HG03097 (cell line): ENCODE measurements at regions not wholly inside any gene's neighbourhood (a gene's known extent, or its start where the extent isn't known, plus 50 kb on each side); places are given as distances from the start of the nearest gene placed in this dataset.

ENCODE experiments used
- ATAC-seq: cut with Tn5 transposase; IDR thresholded peaks from one replicate; pipeline ENCODE4 v1.9.1; 2021; ENCODE audit not compliant: unreplicated experiment, low FRiP score

- no peak for ATAC-seq
Observed at GRCh38 chr20:60210779-60211617, 252.8 kb downstream of the CDH26 start.

GRCh38 chr20:60211618-60212463 lies 253.6 kb downstream of the CDH26 start:
- no peak for ATAC-seq

- ATAC-seq, result no peak
Observed at GRCh38 chr20:60212695-60213094, 254.5 kb downstream of the CDH26 start.

GRCh38 chr20:60213126-60213893 lies 255.1 kb downstream of the CDH26 start:
- ATAC-seq, result no peak

- ATAC-seq, result no peak
Observed at GRCh38 chr20:60214901-60215815, 256.9 kb downstream of the CDH26 start.

GRCh38 chr20:60215816-60216730 lies 257.9 kb downstream of the CDH26 start:
- no peak for ATAC-seq

GRCh38 chr20:60219231-60219630 lies 261.0 kb downstream of the CDH26 start:
- no peak for ATAC-seq

GRCh38 chr20:60219984-60220562 lies 261.9 kb downstream of the CDH26 start:
- no peak for ATAC-seq

GRCh38 chr20:60220706-60221105 lies 262.5 kb downstream of the CDH26 start:
- no peak for ATAC-seq

GRCh38 chr20:60221593-60221992 lies 263.4 kb downstream of the CDH26 start:
- no peak for ATAC-seq

GRCh38 chr20:60222497-60222896 lies 264.3 kb downstream of the CDH26 start:
- ATAC-seq, result no peak

GRCh38 chr20:60223174-60223573 lies 265.0 kb downstream of the CDH26 start:
- no peak for ATAC-seq

GRCh38 chr20:60224914-60225313 lies 266.7 kb downstream of the CDH26 start:
- no peak for ATAC-seq

GRCh38 chr20:60228255-60228654 lies 270.0 kb downstream of the CDH26 start:
- no peak for ATAC-seq

- no peak for ATAC-seq
Observed at GRCh38 chr20:60232380-60232779, 274.2 kb downstream of the CDH26 start.

GRCh38 chr20:60233018-60233630 lies 274.9 kb downstream of the CDH26 start:
- ATAC-seq, result no peak

- ATAC-seq, result no peak
Observed at GRCh38 chr20:60236613-60237012, 278.4 kb downstream of the CDH26 start.

GRCh38 chr20:60237981-60238380 lies 279.8 kb downstream of the CDH26 start:
- no peak for ATAC-seq
